ENCODE measurements at regions not wholly inside any gene's neighbourhood (a gene's known extent, or its start where the extent isn't known, plus 50 kb on each side); places are given as distances from the start of the nearest gene placed in this dataset.

DNA sequence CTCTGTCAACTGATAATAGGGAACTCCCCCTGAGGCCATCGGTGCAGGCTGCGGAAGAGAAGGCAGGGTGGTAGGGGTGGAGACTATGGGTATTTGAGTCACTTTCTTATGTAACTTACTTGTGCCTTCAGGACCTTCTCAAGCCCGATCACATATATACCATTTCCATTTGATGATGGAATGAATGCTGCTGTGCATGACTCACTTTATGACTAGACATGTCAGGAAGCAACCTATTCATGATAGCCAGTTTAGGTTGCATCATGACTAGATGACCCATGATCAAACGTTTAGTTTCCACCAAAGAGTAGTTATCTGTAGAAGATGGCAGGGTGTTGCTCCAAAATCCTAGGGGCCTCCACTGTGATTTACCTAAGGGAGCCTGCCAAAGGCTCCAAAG is 435.5 kb downstream of the DTHD1 start:
- DNase-seq (ENCODE audit: low read depth) = no peak

DNA sequence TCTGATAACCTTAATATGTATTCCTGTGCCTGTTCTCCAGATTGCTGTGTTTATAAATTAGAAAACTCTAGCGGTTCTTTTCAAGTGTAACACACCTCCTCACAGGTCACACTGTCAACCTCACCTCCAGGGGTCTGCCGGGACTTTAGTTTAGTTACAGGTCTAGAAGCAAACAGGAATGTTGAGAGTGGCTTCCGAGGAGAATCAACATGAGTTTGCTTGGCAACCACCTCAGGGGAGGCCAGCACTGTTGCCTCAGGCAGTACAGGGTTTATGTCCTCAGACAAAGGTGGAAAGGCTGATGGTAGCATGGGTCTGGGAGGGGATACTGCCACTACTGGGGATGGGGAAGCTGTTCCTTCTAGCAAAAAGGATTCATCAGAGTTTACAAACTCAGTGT is 438.0 kb downstream of the DTHD1 start:
- no peak for DNase-seq (ENCODE audit: low read depth)

DNA sequence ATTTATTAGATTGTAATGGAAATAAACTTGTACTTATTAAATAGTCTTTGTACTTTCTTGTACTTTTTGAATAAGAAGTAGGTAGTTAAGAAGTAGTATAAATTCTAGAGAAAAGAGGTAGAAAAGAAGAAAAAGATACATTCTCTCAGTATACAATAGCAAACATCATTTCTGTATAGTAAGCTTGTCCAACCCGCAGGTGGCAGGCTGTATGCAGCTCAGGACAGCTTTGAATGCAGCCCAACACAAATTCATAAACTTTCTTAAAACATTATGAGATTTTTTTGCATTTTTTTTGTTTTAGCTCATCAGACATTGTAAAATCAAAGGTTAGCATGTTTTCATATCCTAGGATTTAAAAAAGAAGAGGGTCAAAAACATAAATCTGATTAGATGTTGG is 441.6 kb downstream of the DTHD1 start:
- no peak for DNase-seq (ENCODE audit: low read depth)

DNA sequence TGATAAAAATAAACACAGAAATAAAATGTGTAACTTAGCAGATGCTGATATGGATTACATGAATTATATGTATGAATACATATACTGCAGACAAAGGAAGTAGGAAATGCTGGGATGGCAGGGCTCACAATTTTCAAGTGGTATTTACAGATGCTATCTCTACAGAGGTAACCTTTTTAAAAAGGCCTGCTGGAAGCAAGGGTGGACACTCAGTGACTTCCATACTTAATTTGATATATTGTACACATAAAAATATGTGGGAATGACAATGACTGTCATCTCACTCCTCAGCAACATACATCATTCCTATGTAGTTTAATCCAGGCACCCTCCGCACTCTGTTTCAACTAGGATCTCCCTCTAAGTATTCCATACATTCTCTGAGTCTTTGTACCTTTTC is 452.9 kb downstream of the DTHD1 start:
- DNase-seq (ENCODE audit: low read depth) = no peak

DNA sequence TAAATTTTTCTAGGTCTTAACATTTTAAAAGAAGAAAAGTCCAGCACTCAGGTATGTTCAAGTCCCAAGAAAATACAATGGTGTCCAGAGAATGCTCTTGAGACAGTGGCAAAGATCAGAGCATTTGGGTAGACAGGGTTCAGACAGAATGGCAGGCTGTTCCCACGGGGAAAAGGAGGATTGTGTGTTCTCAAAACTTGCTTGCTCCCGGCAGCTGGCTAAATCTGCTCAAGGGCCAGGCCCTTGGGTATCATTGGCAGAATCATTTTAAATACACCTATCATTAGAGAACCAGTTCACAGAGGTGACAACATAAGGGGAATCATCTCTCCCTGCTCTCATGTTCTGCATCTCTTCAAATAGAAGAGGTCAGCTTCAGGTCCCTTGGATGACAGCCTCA is 456.3 kb downstream of the DTHD1 start:
- DNase-seq (ENCODE audit: low read depth) = no peak

DNA sequence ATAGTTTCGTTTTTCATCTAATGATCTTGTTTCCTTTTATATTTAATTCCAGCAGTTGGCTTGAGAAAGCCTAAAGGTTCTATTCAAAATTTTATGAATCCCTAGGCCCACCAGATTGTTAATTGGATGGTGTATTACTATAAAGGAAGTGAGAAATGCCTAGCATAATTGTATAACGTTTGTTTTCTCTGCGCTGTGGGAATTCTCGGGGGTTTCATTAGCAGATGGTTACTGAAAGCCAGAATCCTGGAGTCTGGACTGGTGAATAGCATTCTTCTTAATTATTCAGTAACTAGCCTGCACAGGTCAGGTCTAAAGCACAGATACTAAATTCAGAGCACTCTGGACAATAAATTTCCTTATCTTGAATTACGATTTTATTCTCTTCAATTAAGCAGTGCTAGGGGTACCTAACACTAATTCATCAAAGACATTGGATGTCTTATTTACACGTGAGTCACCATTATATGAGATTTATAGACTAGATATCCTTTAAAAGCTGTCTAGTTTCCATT is 459.4 kb downstream of the DTHD1 start:
- no peak for DNase-seq (ENCODE audit: low read depth)

DNA sequence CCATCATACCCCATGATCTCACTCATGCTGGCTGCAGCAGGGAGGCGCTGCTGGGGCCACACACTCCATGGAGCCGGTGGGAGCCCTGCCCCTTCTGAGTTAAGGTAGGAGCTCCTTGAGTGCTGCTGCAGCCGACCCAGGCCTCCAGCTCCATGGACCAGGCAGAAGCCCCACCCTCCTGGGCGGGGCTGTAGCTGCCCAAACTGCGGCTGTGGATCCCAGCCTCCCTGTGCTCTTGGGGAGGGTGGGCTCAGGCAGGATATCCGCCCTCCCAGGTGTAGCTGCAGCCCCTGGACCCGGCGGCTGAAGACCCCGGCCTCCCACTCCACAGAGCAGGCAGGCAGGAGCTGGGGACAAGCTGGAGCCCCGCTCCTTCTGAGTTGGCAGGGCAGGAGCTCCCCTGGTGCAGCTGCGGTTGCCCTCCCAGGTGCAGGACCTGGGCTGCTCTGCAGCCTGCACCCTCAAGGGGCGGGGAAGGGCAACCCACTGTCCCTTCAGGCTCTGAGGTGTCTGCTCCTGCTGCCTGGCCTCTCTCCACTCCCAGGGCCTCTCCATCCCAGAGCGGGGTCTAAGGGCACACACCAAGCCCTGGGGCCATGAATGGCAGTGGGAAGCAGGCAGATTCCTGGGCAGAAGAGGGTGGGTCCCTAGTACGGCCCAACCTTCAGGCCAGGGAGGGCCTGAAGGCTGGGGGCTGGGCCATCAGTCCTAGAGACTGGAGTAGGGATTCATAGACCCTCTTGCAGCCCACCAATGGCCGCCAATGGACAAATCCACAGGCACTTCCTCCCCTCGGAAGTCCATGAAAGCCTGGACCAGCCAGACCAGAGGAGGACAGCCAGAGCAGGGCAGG is 466.1 kb downstream of the DTHD1 start:
- no peak for DNase-seq (ENCODE audit: low read depth)

DNA sequence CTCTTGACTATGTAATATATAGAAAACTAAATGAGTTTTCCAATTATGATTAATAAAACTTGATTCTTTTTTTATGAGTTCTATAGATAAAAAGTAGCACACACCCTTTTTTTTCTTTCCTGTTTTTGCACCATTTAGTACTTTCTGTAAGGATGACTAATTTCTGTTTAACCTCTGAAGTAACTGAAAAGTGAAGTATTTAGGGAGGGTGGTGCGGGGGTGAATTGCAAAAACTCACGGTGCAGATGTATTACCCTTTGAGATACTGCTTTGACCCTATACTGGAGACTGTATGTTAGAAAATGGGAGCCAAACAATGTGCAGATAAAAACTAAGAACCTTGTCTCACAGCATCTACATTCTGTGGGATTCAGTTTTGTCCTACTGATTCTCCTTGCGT is 471.6 kb downstream of the DTHD1 start:
- DNase-seq (ENCODE audit: low read depth) = no peak

DNA sequence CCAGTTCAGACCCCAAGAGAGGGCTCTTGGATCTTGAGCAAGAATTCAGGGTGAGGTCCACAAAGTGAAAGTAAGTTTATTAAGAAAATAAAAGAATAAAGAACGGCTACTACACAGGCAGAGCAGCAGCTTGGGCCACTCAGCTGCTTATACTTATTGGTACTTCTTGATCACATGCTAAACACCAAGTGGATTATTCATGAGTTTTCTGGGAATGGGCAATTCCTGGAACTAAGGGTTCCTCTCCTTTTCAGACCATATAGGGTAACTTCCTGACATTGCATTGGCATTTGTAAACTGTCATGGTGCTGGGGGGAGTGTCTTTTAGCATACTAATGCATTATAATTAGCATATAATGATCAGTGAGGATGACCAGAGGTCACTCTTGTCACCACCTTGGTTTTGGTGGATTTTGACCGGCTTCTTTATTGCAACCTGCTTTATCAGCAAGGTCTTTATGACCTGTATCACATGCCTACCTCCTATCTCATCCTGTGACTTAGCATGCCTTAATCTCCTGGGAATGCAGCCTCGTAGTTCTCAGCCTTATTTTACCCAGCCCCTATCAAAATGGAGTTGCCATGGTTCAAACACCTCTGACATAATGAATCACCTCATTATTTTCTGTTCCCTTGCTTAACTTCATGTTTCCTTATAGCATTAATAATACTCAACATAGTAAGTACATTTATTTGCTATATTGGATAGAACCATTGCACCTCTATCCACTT is 476.3 kb downstream of the DTHD1 start:
- no peak for DNase-seq (ENCODE audit: low read depth)

DNA sequence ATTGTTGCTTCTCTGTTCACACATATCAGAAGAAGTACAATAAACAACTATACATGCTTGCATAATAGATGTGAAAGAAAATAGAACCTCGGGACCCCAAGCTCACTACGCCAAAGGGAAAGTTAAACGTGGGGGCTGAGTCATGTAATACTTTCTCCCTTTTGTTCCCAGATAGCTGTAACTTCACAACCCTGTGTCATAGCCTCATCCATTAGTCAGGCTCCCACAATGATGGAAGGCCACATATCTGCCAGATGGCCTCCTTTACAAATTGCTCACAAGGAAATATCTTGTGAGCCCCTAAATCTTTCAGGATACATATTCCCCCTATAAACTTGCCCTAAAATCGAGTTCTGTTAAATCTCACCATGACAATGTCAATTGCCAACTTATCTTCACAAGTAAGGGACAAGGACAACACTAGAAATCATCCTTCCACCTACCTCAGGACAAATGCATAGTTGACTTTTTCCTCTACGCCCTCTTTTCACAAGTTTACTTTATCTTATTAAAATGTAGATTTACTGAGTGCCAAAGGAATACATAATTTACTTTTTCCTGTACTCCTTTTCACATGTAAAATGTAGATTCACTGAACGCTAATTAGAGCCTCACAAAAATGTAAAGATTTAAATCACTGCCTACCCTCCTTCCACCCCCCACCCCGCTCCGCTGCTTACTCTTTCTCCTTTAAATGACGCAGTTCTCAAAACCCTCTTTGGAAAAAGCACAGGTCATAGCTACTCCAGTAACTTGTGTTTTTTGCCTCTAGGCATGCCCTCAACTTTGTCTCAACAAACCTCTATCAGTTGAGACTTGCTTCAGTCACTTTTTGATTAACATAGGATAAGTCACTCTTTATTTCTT is 477.1 kb downstream of the DTHD1 start:
- no peak for DNase-seq (ENCODE audit: low read depth)

DNA sequence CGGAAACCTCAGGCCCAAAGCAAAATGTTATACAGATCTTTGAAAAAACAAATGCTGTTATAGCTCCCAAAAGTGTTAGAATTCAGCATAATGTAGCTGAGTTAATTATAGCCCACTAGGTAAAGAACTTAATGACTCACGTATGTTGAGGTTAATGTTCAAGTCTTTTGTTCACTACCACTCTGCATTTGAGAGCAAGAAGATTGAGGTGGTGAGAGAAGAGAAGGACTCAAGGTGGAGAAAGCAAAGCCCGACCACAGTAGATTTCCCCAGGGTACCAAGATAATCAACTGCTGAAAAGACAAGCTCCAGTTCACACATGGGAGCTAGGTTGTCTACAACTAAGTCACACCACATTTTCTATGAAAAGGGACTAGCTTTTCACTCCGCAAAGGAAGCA is 480.2 kb downstream of the DTHD1 start:
- no peak for DNase-seq (ENCODE audit: low read depth)

DNA sequence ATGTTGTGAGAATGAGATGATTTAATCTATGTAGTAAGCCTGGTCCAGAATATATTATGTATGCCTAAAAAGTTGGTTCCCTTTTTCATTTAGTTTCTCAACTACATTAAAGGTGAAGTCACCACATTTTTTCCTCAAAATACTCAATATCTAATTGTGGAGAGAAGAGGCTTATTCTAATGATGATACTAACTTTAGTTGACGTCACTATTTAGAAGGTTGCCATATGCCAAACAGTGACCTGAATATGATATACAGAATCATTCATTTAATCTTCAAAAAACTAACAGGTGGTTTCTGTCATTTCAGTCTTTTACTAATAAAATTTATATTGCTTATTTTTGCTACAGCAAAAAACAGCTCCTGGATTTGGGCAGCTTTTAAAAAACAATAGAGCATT is 480.7 kb upstream of the NWD2 start:
- no peak for DNase-seq (ENCODE audit: low read depth)

DNA sequence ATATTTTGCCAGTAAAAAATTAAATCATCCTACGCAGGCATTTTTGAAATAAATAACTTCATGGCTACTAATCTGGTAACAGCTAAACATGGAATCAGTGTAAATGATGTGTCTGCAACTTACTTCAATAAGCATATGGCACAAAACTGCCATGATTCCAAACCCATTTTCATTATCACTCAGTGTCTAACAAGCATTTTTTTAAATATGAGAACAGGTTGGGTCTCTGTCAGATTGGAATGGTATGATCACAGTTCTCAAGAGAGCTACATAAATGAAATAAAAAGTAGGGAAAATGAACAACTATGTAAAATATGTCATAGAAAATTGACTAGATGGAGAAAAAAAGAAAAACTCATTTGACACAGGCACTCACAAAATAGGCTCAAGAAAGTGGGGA is 476.9 kb upstream of the NWD2 start:
- no peak for DNase-seq (ENCODE audit: low read depth)

DNA sequence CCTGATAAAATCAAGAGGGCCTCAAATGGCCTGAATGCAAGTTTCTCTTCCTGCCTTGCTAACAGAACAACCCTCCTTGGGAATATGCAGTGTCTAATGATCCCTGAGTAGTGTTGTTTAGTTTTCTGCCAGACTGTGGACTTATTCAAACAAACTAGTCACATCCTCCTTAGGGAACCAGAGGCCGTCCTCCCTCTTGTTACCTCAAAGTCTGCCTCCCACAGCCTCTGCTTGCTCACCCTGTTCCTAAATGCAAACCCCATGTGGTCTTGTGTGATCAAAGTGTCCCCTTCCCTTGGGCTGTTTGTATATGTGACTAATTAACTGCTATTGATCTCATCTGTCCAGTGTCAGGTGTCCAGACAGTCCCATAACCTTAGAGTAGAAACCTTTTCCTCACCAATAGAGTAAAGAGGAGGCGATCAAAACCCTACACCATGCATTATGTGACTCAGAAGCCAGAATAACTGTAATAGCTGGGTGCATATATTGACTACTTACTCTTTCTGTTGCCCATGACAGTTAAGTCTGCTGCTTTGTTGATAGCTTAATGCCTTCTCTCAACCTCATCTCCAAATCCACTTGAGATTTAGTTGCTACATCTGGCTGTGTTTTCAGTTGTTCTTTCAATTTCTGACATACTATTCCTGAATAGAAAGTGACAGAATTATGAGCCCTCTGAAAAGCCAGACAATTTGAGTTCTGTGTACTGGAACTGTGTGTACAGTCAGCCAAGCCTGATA is 473.0 kb upstream of the NWD2 start:
- DNase-seq (ENCODE audit: low read depth) = peak; percentile 2

DNA sequence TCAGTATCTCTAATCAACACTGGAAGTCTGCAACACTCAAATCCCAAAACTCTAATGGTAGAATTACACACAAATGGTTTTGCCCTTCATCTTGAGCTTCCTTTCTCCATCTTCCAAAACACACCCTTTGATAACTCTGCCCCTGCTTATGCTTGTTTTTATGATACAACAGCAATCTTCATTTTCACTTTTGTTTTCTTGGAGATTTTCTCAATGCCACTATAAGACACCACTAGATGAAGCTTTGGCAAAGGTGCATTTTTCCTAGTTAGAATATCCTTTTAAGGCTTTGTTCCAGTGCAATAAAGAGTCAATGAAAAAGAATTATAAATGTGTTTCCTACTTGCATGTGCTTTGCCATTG is 472.4 kb upstream of the NWD2 start:
- DNase-seq (ENCODE audit: low read depth) = no peak

DNA sequence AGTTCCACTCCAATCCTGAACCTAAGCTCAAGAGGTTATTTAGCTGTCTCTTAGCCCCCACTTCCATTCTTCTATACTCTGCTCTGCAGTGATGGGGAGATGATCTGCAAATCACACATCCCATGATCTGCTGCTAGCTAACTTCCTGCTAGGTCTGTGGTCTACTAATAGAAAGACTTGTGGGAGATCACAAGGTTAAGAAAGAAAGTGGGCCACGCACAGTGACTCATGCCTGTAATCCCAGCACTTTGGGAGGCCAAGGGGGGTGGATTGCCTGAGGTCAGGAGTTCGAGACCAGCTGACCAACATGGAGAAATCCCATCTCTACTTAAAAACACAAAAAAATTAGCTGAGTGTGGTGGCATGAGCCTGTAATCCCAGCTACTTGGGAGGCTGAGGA is 471.1 kb upstream of the NWD2 start:
- DNase-seq (ENCODE audit: low read depth) = no peak

DNA sequence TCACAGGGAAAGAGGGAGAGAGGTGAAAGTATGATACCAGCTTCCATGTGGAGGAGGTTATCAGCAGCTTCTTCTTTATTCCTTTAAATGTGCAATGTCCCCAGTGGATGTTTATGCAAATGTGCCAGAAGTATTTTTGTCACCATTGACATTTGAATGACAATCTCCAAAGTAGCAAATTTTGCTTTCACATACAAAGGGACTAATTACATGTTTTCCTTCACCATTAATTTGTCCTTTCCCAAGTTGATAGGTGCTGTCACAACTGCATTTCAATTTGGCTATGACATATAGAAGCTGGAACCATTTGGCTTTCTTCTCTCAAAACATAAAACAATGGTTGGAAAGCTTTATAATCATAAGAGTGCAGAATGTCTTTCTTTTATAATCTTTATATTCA is 469.0 kb upstream of the NWD2 start:
- no peak for DNase-seq (ENCODE audit: low read depth)

DNA sequence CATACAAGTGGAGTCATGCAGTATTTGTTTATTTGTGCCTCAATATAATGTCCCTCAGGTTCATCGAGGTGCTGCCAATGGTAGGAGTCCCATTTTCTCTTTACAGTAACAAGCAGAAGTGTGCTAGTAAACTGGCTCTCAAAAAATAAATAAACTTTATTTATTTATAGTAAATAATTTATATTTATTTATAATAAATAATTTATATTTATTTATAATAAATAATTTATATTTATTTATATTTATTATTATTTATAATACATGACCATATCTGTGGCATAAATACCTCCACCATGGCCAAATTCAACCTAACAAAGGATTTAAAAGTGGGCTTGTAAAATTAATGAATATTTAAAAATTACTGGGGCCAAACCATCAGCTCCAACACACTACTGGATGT is 464.9 kb upstream of the NWD2 start:
- no peak for DNase-seq (ENCODE audit: low read depth)

DNA sequence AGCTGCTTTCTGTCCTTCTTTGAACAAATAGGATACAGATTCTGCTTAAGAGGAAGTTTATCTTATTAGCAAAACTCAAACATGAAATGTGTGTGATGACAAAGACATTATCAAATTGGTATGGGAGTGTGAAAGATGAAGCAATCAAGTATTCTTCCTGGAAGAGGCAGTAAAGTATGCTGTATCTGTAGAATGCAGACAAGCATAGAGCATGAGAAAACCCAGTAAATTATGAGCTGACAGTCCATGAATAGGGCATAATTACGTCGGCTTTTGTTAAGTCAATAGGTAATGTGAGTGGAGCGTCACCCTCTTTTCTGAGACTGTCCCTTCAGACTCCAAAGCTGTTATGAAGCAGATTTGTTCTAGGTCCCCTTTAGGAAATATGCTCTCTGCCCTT is 458.6 kb upstream of the NWD2 start:
- DNase-seq (ENCODE audit: low read depth) = no peak

DNA sequence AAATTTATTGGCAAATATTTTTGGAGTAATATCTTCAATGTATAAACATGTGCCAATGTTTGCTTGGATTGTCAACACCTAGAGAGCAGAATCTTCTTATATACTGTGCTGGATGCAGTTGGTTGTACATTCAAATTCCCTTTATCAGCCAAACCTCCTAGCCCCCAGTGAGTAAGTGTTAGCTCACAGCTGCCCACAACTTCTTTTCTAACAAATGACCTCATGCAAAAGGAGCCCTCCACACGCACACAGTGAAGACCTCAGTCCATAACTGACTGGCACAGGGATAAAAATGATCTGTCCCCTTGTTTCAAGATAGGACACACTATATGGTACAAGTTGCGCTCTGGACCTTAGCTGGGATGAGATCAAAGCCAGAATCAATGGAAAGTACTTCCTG is 458.0 kb upstream of the NWD2 start:
- DNase-seq (ENCODE audit: low read depth) = peak; percentile 2

DNA sequence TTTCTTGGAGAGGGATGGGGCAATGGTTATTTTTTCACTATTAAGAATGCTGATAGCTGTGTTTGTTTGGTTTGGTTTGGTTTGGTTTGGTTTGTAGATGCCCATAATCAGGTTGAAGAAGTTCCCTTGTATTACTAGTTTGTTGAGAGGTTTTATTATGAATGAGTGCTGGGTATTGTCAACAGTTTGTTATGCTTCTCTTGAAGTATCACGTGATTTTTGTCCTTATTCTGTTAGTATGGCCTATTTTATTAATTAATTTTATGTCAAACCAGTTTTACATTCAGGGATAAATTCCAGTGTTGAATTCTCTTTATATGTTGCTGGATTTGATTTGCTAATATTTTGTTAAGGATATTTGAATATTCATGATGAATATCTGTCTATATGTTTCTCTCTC is 449.8 kb upstream of the NWD2 start:
- no peak for DNase-seq (ENCODE audit: low read depth)

DNA sequence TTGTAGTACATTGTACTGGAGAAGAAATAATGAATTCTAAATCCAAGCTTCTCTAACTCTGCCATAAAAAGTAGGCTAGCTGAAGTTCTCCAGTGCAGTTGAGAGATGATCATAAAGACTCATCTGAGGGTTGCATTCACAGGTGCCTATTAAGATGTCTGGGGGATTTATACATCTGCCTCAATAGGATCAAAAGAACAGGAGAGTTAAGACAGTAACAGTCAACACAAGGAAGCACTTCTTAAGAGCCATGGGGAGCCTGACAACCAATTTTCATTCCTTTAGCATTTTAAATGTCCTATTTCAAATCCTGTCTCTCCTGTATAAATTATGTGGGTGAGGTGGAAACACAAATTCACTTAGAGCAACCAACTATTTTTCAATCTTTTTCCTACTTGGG is 432.4 kb upstream of the NWD2 start:
- no peak for DNase-seq (ENCODE audit: low read depth)

Measured in Daoy (cell line).